OCI-LY7 (cell line): ENCODE measurements at regions not wholly inside any gene's neighbourhood (a gene's known extent, or its start where the extent isn't known, plus 50 kb on each side); places are given as distances from the start of the nearest gene placed in this dataset.

Experiments used
- EZH2phosphoT487 ChIP-seq: fragments of 200-600 bp; sonication (generic); IDR thresholded peaks from 2 replicates; pipeline ENCODE4 v1.6.1; 2018; ENCODE audit warnings: low read depth, borderline replicate concordance, mild to moderate bottlenecking, mixed run types, antibody characterized with exemption, low read length, moderate library complexity, mixed read lengths
- TF ChIP-seq, protein P1 (sequence below): fragments of 200-600 bp; sonication (generic); conservative IDR thresholded peaks from 2 replicates; pipeline ENCODE4 v1.5.1; 2014; ENCODE audit warnings: mild to moderate bottlenecking, antibody characterized with exemption, low read length, moderate library complexity, mixed read lengths

DNA sequence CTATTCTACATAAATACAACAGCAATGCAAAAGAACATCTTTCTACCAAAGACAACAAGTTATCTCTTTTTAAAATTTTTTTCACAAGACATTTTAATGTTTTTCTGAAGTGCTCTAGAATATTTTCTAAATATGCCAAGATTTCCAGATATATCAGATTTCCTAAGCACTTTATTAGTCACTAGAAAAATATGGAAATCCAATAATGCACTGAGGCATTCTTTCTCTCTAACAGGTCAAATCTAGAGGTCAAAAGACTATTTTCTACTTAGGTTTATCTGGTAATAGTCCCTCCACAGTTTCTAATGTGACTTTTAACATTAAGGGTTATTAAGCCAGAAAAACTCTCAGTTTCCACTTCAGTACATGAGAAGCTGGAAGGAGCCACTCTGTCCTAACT lies 1041.2 kb upstream of the INTU start:
- TF ChIP-seq, protein P1, sequence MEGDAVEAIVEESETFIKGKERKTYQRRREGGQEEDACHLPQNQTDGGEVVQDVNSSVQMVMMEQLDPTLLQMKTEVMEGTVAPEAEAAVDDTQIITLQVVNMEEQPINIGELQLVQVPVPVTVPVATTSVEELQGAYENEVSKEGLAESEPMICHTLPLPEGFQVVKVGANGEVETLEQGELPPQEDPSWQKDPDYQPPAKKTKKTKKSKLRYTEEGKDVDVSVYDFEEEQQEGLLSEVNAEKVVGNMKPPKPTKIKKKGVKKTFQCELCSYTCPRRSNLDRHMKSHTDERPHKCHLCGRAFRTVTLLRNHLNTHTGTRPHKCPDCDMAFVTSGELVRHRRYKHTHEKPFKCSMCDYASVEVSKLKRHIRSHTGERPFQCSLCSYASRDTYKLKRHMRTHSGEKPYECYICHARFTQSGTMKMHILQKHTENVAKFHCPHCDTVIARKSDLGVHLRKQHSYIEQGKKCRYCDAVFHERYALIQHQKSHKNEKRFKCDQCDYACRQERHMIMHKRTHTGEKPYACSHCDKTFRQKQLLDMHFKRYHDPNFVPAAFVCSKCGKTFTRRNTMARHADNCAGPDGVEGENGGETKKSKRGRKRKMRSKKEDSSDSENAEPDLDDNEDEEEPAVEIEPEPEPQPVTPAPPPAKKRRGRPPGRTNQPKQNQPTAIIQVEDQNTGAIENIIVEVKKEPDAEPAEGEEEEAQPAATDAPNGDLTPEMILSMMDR, result no peak
- no peak for TF ChIP-seq EZH2phosphoT487
